Uterus (tissue), 2 donors: ENCODE measurements at regions not wholly inside any gene's neighbourhood (a gene's known extent, or its start where the extent isn't known, plus 50 kb on each side); places are given as distances from the start of the nearest gene placed in this dataset.

Source experiments
- POLR2A ChIP-seq, 2 donors: fragments of 450-650 bp; IDR thresholded peaks; one replicate each; pipeline ENCODE4 v1.6.1; 2016; ENCODE audit warnings: antibody characterized with exemption in 2 of 2, mild to moderate bottlenecking in 1 of 2, moderate library complexity in 1 of 2
- TF ChIP-seq, protein P1 (sequence below), 4 experiments: fragments of 200-600 bp in 2 of 4; fragments of 450-650 bp in 2 of 4; sonication (generic) in 2 of 4; IDR thresholded peaks; one replicate each; pipeline ENCODE4 v1.5.1; 2016 to 2019; ENCODE audit warnings: antibody characterized with exemption in 4 of 4, mild to moderate bottlenecking in 2 of 4, moderate library complexity in 1 of 4

- TF ChIP-seq POLR2A (IDR thresholded peaks at IDR 0.05) = no peak
- TF ChIP-seq, protein P1, sequence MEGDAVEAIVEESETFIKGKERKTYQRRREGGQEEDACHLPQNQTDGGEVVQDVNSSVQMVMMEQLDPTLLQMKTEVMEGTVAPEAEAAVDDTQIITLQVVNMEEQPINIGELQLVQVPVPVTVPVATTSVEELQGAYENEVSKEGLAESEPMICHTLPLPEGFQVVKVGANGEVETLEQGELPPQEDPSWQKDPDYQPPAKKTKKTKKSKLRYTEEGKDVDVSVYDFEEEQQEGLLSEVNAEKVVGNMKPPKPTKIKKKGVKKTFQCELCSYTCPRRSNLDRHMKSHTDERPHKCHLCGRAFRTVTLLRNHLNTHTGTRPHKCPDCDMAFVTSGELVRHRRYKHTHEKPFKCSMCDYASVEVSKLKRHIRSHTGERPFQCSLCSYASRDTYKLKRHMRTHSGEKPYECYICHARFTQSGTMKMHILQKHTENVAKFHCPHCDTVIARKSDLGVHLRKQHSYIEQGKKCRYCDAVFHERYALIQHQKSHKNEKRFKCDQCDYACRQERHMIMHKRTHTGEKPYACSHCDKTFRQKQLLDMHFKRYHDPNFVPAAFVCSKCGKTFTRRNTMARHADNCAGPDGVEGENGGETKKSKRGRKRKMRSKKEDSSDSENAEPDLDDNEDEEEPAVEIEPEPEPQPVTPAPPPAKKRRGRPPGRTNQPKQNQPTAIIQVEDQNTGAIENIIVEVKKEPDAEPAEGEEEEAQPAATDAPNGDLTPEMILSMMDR (IDR thresholded peaks at IDR 0.05) = no peak
These were observed 1210.8 kb downstream of the CDH12 start for GRCh38 chr5:21642312-21642711.
